OCI-LY1 (cell line): ENCODE measurements at regions not wholly inside any gene's neighbourhood (a gene's known extent, or its start where the extent isn't known, plus 50 kb on each side); places are given as distances from the start of the nearest gene placed in this dataset.
"Not testable (repeated sequence)": the region's sequence is repeated elsewhere in the genome, so short reads cannot be mapped to it uniquely, and the experiment has no call there.

Source experiments
- H2AFZ ChIP-seq: fragments of 200-600 bp; sonication (generic), shearing (Covaris generic); 2 replicates; pipeline ENCODE4 v1.6.0; 2014; ENCODE audit warnings: antibody characterized with exemption, mild to moderate bottlenecking, low read length
- H3F3A ChIP-seq: fragments of 200-600 bp; sonication (generic), shearing (Covaris generic); 2 replicates; pipeline ENCODE4 v1.6.0; 2014; ENCODE audit warnings: mild to moderate bottlenecking, antibody characterized with exemption, low read length, moderate library complexity; ENCODE audit not compliant: insufficient read depth
- H3K27ac ChIP-seq: fragments of 200-600 bp; sonication (generic); 2 replicates; pipeline ENCODE4 v1.5.1; 2014; ENCODE audit warnings: low read length, mixed run types, mild to moderate bottlenecking, low read depth; ENCODE audit not compliant: poor library complexity, severe bottlenecking
- H3K27me3 ChIP-seq: fragments of 200-600 bp; sonication (generic); 2 replicates; pipeline ENCODE4 v1.6.0; 2014; ENCODE audit warnings: antibody characterized with exemption, mild to moderate bottlenecking, low read length, moderate library complexity; ENCODE audit not compliant: insufficient read depth
- H3K36me3 ChIP-seq: fragments of 200-600 bp; sonication (generic); 2 replicates; pipeline ENCODE4 v1.6.1; 2014; ENCODE audit warnings: mild to moderate bottlenecking, antibody characterized with exemption, low read length, moderate library complexity, mixed read lengths; ENCODE audit not compliant: insufficient read depth
- H3K4me1 ChIP-seq: fragments of 200-600 bp; sonication (generic); 2 replicates; pipeline ENCODE4 v1.5.1; 2014; ENCODE audit warnings: mild to moderate bottlenecking, low read length, moderate library complexity; ENCODE audit not compliant: insufficient read depth, severe bottlenecking
- H3K4me2 ChIP-seq: fragments of 200-600 bp; sonication (generic), shearing (Covaris generic); 2 replicates; pipeline ENCODE4 v1.6.1; 2014; ENCODE audit warnings: low read length
- H3K4me3 ChIP-seq: fragments of 200-600 bp; sonication (generic); 2 replicates; pipeline ENCODE4 v1.5.1; 2014; ENCODE audit warnings: low read length, low read depth, mild to moderate bottlenecking, mixed read lengths; ENCODE audit not compliant: poor library complexity, severe bottlenecking
- H3K79me2 ChIP-seq: fragments of 200-600 bp; shearing (Covaris generic); 2 replicates; pipeline ENCODE4 v1.6.1; 2016; ENCODE audit warnings: mixed run types, low read length, mixed read lengths; ENCODE audit not compliant: insufficient read depth
- H3K9ac ChIP-seq: fragments of 200-600 bp; sonication (generic), shearing (Covaris generic); 2 replicates; pipeline ENCODE4 v1.6.1; 2014; ENCODE audit warnings: mild to moderate bottlenecking, low read length, mixed read lengths
- H3K9me2 ChIP-seq: fragments of 200-600 bp; sonication (generic), shearing (Covaris generic); 2 replicates; pipeline ENCODE4 v1.6.1; 2014; ENCODE audit warnings: low read depth, mild to moderate bottlenecking, low read length, mixed read lengths
- H3K9me3 ChIP-seq: fragments of 200-600 bp; shearing (Covaris generic); 2 replicates; pipeline ENCODE4 v1.6.1; 2014; ENCODE audit warnings: low read length, mixed read lengths
- H4K20me1 ChIP-seq: fragments of 200-600 bp; sonication (generic), shearing (Covaris generic); 2 replicates; pipeline ENCODE4 v1.6.0; 2016; ENCODE audit warnings: mild to moderate bottlenecking, low read length; ENCODE audit not compliant: insufficient read depth
- CTCF ChIP-seq: fragments of 200-600 bp; sonication (generic), shearing (Covaris generic); IDR thresholded peaks from 2 replicates; pipeline ENCODE4 v1.5.1; 2017; ENCODE audit warnings: mild to moderate bottlenecking, antibody characterized with exemption, low read length, moderate library complexity, mixed read lengths
- EZH2 ChIP-seq: fragments of 200-600 bp; sonication (generic), shearing (Covaris generic); IDR thresholded peaks from 2 replicates; pipeline ENCODE4 v1.8.0; 2017; ENCODE audit warnings: borderline replicate concordance, mixed run types, mild to moderate bottlenecking, antibody characterized with exemption, low read length, moderate library complexity, mixed read lengths

GRCh38 chr3:43236008-43236407, 50.3 kb upstream of the SNRK start:
- Histone ChIP-seq H3K4me2 (no peak overlapping the region), H3K36me3 (no peaks in the 10 kb centered on the region), H3K9ac (no peak overlapping the region), H3K4me3 (no peak overlapping the region), H4K20me1 (no peaks in the 10 kb centered on the region), H3F3A (no peaks in the 10 kb centered on the region), H3K79me2 (no peaks in the 10 kb centered on the region), H2AFZ (no peak overlapping the region), H3K27me3 (no peaks in the 10 kb centered on the region), H3K9me2 (no peaks in the 10 kb centered on the region), H3K9me3 (no peaks in the 10 kb centered on the region), H3K4me1 (no peaks in the 10 kb centered on the region), H3K27ac (no peak overlapping the region)
- TF ChIP-seq EZH2 (no peak), CTCF (no peak)

GRCh38 chr3:43233062-43233461, 53.3 kb upstream of the SNRK start:
- no peak overlapping the region for H3K9ac ChIP-seq
- no peak overlapping the region for H3K4me3 ChIP-seq
- no peaks in the 10 kb centered on the region for H3K9me2 ChIP-seq
- TF ChIP-seq EZH2 = no peak
- TF ChIP-seq CTCF = no peak
- H3F3A ChIP-seq = no peaks in the 10 kb centered on the region
- no peaks in the 10 kb centered on the region for H4K20me1 ChIP-seq
- no peak overlapping the region for H2AFZ ChIP-seq
- no peak overlapping the region for H3K27ac ChIP-seq
- H3K79me2 ChIP-seq = no peaks in the 10 kb centered on the region
- no peaks in the 10 kb centered on the region for H3K36me3 ChIP-seq
- no peak overlapping the region for H3K4me2 ChIP-seq
- H3K27me3 ChIP-seq = no peaks in the 10 kb centered on the region
- H3K9me3 ChIP-seq = no peaks in the 10 kb centered on the region
- H3K4me1 ChIP-seq = no peaks in the 10 kb centered on the region

GRCh38 chr3:43231276-43232000, 54.9 kb upstream of the SNRK start:
- Histone ChIP-seq H3K9ac (no peak overlapping the region), H3F3A (no peaks in the 10 kb centered on the region), H3K4me2 (no peak overlapping the region), H3K4me1 (no peaks in the 10 kb centered on the region), H3K27ac (no peak overlapping the region), H3K9me3 (no peaks in the 10 kb centered on the region), H2AFZ (no peak overlapping the region), H4K20me1 (no peaks in the 10 kb centered on the region), H3K36me3 (no peaks in the 10 kb centered on the region), H3K9me2 (no peaks in the 10 kb centered on the region), H3K27me3 (no peaks in the 10 kb centered on the region), H3K79me2 (no peaks in the 10 kb centered on the region), H3K4me3 (no peak overlapping the region)
- TF ChIP-seq CTCF (no peak), EZH2 (no peak)

GRCh38 chr3:43229865-43230264, 56.5 kb upstream of the SNRK start:
- not testable (repeated sequence) for H3K4me2 ChIP-seq, H3K27ac ChIP-seq, H3K9me3 ChIP-seq, H3K9me2 ChIP-seq, H3K9ac ChIP-seq, H4K20me1 ChIP-seq, H3F3A ChIP-seq, H3K4me1 ChIP-seq, H2AFZ ChIP-seq, H3K27me3 ChIP-seq, H3K36me3 ChIP-seq, H3K4me3 ChIP-seq, H3K79me2 ChIP-seq

GRCh38 chr3:43227685-43228084, 58.7 kb upstream of the SNRK start:
- not testable (repeated sequence) for H3K4me1 ChIP-seq, H3F3A ChIP-seq, H3K27me3 ChIP-seq, H3K36me3 ChIP-seq, H2AFZ ChIP-seq, H4K20me1 ChIP-seq, H3K79me2 ChIP-seq, H3K9ac ChIP-seq, H3K4me3 ChIP-seq, H3K9me2 ChIP-seq, H3K27ac ChIP-seq, H3K4me2 ChIP-seq, H3K9me3 ChIP-seq
